ENCODE measurements at regions not wholly inside any gene's neighbourhood (a gene's known extent, or its start where the extent isn't known, plus 50 kb on each side); places are given as distances from the start of the nearest gene placed in this dataset.

- TF ChIP-seq RXRA (IDR thresholded peaks at IDR 0.05): no peak
- TF ChIP-seq RAD21 (IDR thresholded peaks at IDR 0.05): no peak
- TF ChIP-seq, protein P1, sequence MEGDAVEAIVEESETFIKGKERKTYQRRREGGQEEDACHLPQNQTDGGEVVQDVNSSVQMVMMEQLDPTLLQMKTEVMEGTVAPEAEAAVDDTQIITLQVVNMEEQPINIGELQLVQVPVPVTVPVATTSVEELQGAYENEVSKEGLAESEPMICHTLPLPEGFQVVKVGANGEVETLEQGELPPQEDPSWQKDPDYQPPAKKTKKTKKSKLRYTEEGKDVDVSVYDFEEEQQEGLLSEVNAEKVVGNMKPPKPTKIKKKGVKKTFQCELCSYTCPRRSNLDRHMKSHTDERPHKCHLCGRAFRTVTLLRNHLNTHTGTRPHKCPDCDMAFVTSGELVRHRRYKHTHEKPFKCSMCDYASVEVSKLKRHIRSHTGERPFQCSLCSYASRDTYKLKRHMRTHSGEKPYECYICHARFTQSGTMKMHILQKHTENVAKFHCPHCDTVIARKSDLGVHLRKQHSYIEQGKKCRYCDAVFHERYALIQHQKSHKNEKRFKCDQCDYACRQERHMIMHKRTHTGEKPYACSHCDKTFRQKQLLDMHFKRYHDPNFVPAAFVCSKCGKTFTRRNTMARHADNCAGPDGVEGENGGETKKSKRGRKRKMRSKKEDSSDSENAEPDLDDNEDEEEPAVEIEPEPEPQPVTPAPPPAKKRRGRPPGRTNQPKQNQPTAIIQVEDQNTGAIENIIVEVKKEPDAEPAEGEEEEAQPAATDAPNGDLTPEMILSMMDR (IDR thresholded peaks at IDR 0.05; ENCODE audit: low read depth, low read length, missing input control): no peak
- TF ChIP-seq, protein P2, sequence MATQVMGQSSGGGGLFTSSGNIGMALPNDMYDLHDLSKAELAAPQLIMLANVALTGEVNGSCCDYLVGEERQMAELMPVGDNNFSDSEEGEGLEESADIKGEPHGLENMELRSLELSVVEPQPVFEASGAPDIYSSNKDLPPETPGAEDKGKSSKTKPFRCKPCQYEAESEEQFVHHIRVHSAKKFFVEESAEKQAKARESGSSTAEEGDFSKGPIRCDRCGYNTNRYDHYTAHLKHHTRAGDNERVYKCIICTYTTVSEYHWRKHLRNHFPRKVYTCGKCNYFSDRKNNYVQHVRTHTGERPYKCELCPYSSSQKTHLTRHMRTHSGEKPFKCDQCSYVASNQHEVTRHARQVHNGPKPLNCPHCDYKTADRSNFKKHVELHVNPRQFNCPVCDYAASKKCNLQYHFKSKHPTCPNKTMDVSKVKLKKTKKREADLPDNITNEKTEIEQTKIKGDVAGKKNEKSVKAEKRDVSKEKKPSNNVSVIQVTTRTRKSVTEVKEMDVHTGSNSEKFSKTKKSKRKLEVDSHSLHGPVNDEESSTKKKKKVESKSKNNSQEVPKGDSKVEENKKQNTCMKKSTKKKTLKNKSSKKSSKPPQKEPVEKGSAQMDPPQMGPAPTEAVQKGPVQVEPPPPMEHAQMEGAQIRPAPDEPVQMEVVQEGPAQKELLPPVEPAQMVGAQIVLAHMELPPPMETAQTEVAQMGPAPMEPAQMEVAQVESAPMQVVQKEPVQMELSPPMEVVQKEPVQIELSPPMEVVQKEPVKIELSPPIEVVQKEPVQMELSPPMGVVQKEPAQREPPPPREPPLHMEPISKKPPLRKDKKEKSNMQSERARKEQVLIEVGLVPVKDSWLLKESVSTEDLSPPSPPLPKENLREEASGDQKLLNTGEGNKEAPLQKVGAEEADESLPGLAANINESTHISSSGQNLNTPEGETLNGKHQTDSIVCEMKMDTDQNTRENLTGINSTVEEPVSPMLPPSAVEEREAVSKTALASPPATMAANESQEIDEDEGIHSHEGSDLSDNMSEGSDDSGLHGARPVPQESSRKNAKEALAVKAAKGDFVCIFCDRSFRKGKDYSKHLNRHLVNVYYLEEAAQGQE (IDR thresholded peaks at IDR 0.05): no peak
- TF ChIP-seq ZBTB33 (IDR thresholded peaks at IDR 0.05): no peak
- TF ChIP-seq MAX (IDR thresholded peaks at IDR 0.05): no peak
- no peak for TF ChIP-seq SP1 (IDR thresholded peaks at IDR 0.05)
- no peak for TF ChIP-seq TAF1 (conservative IDR thresholded peaks at IDR 0.05)
- no peak for TF ChIP-seq GABPA (IDR thresholded peaks at IDR 0.05 in 1 of 2, conservative IDR thresholded peaks at IDR 0.05 in 1 of 2)
- TF ChIP-seq JUND (IDR thresholded peaks at IDR 0.05): no peak
- TF ChIP-seq HNF4G (IDR thresholded peaks at IDR 0.05): no peak
- TF ChIP-seq YY1 (IDR thresholded peaks at IDR 0.05): no peak
- TF ChIP-seq, protein P3, sequence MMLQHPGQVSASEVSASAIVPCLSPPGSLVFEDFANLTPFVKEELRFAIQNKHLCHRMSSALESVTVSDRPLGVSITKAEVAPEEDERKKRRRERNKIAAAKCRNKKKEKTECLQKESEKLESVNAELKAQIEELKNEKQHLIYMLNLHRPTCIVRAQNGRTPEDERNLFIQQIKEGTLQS (IDR thresholded peaks at IDR 0.05): no peak
- no peak for TF ChIP-seq EGR1 (IDR thresholded peaks at IDR 0.05; ENCODE audit: low read depth in 2 of 2)
Observed at GRCh38 chr6:105925706-105926105, 160.4 kb upstream of the PRDM1 start.
